T-helper 2 cell (primary cell): ENCODE measurements at regions not wholly inside any gene's neighbourhood (a gene's known extent, or its start where the extent isn't known, plus 50 kb on each side); places are given as distances from the start of the nearest gene placed in this dataset.

Source experiments
- DNase-seq, 5 experiments: peaks; one replicate each; pipeline versions ENCODE4 v3.0.0 to v3.0.0-alpha.2; 2012 to 2022

DNA sequence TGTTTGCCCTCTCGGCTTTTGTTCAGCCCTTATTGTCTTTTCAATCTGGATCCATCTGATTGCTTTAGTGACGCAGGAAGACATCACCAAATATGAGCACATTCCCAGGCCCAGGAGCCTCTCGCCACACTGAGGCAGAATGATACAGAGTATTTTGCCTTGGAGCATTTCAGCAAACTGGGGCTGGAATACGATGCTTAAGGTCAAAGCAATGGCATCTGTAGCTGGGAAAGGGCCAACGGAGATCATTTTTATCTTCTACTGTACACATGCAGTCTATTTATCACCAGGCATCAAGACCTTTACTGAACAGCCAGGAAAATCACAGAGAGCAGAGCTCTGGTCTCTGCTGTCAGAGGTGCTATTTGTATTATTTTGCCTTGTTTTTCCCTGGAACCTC, 655.3 kb downstream of the RNF144B start:
- no peak for DNase-seq

- DNase-seq: no peak
Observed at GRCh38 chr6:19050765-19051164, 663.6 kb downstream of the RNF144B start.

DNA sequence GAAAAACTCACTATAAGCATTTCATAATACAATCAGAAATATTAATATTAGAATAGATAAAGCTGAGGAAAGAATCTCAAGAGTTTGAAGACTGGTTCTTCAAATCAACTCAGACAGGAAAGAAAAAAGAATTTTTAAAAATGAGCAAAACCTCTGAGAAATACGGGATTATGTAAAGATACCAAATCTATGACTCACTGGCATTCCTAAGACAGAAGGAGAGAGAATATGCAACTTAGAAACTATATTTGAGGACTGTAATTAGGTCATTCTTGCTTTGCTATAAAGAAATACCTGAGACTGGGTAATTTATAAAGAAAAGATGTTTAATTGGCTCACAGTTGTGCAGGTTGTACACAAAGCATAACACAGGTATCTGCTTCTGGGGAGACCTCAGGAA, 665.1 kb downstream of the RNF144B start:
- DNase-seq: no peak

DNA sequence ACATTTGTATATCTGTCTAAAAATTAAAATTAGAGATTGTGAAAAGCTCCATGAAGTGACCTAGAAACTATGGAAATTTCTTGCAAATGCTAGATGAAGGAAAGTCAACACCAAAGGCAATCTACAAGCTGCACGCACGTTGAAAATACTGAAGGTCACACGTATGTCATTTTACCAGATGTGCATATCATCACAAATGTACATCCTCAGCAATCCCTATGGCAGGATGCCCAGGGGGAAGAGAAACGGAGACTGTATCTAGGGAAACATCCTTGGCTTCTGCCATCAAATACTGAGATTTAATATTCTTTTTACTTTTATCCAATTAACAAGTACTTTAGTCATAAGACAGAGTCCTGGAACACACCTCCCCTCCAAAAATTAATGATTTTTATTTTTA, 672.0 kb downstream of the RNF144B start:
- DNase-seq: no peak

- no peak for DNase-seq
Observed at GRCh38 chr6:19067165-19067564, 680.0 kb downstream of the RNF144B start.

DNA sequence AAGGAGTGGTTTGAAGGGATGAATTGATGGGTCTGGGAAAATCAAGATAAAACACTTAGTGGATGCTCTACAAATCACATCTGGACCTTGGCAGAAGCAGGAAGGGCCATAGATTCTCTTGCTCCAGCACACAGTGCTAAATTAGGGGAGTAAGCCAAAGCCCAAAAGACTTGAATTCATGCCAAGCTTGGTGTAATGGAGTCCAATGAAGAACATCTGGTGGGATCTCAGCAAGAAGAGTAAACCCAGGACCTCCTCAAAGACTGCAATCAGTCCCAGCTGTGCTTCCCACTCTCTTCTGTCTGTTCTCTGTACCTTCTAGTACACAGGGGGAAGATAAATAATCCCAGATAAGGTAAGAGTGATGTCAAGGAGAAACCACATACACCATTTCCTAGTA, 683.4 kb downstream of the RNF144B start:
- DNase-seq: no peak

- no peak for DNase-seq
Observed at GRCh38 chr6:19083801-19084200, 696.7 kb downstream of the RNF144B start.

GRCh38 chr6:19086480-19086879, 699.3 kb downstream of the RNF144B start:
- no peak for DNase-seq

DNA sequence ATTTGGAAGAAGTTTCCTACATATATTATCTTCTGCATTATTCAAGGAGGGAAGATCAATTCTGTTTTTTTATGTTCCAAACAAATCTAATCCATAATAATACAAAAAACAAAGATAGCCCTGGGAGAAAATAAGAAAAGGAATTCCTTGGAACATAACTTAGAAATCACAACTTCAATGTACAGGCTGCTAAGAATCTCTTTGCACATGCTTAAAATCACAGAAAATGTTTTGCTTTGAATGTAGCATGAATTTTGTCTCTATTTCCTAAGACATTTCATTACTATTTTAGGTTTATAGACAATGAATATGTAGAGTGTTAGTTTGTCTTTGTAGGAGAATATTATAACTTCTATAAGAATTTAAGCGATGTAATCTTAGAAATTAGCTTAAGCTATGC, 700.1 kb downstream of the RNF144B start:
- DNase-seq: no peak

- no peak for DNase-seq
Observed at GRCh38 chr6:19087897-19088296, 700.7 kb downstream of the RNF144B start.

DNA sequence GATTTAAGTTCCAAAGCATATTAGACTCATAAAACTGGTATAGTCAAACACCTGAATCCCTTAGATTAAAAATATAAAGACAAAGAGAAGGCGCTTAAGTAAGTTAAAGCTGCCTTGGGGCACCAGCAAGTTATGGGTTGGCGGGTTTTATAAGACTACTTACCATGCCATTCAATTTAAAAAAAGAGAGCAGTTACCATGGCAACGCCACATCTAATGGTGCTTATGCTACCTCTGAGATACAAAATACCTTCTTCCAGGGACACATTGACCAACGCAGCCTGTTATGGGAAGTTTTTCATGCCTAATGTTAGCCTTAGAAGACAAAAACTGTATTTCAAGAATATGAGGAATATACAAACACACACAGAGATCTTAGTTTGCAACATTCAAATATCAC, 713.6 kb downstream of the RNF144B start:
- no peak for DNase-seq

GRCh38 chr6:19102936-19103335, 715.8 kb downstream of the RNF144B start:
- no peak for DNase-seq

DNA sequence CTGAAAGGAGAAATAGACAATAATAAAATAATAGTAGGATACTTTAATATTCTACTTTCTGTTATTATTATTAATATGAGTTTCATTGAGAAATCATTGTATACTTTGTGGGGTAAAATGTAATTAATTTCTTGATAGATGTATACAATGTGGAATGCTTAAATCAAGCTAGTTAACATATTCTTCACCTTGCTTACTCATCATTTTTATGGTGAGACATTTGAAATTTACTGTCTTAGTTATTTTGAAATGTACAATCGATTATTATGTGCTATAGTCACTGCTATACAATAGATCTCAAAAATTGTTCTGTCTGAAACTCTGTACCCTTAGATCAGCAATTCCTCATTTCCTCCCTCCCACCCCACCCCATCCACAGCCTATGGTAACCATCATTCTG, 720.3 kb downstream of the RNF144B start:
- DNase-seq: no peak

GRCh38 chr6:19121521-19121920, 715.6 kb upstream of the ID4 start:
- DNase-seq: no peak

GRCh38 chr6:19127081-19127480, 710.1 kb upstream of the ID4 start:
- no peak for DNase-seq

DNA sequence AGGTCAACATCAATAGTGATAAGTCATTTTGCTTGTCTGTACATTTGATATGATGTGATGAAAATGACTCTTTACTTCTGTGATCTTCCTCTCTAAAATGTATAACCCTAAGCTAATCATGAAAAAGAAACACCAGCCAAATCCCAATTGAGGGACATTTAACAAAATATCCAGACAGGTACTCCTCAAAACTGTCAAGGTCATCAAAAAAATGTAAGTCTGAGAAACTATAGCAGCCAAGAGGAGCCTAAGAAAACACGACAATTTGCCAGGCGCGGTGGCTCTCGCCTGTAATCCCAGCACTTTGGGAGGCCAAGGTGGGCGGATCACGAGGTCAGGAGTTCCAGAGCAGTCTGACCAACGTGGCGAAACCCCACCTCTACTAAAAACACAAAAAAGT, 708.5 kb upstream of the ID4 start:
- DNase-seq: no peak

DNA sequence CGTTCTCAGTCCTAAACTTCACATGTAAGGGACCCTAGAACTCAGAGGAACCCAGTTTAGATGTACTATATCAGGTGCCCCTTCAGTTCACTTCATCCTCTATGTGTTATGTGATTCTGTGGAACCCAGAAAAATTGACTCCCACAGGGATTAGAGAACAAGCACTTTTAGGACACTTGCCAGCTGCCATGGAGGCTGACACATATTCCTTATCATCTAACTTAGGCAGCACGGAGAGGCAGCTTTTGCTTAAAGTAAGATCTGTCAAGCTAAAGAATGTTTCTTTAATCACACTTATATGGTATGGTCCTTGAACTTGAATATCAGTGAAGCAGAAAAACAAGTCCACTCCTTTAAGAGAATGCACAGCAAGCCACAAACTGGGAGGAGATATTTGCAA, 701.5 kb upstream of the ID4 start:
- DNase-seq: no peak

- no peak for DNase-seq
Observed at GRCh38 chr6:19137505-19137904, 699.7 kb upstream of the ID4 start.

DNA sequence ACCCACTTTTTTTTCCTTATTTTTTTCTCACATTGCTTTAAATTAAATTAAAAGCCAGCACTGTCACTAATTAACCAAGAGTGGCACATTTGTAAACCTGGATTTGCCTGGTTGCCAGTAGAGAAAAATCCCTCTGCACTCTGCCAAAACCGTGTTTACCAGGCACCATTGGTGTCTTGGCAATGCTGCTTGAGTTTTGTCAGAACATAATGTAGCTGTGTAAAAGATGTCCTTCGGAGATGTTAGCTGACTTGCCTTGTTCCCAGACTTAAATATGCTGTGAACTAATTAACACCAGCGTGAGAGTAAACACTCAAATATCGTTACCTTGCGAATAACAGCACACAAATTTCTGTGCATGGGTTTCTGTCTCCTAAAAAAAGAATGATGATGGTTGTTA, 694.9 kb upstream of the ID4 start:
- no peak for DNase-seq

- no peak for DNase-seq
Observed at GRCh38 chr6:19150307-19150706, 686.9 kb upstream of the ID4 start.

- no peak for DNase-seq
Observed at GRCh38 chr6:19153270-19153980, 683.7 kb upstream of the ID4 start.

DNA sequence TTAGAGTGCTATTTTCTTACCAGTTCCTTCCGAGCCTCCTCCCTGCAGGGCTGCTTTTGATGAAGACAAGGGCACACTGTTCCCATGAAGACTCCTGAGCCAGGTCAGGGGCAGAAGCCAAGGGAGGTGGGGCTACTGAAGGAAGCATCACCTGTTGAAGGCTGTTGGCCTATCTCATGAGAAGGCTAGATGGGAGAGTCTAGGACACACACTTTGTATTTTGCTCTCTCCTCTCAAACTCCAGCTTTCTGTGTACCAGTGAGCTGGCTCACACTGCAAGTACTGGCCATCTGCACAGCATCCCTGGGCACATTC, 683.2 kb upstream of the ID4 start:
- no peak for DNase-seq

DNA sequence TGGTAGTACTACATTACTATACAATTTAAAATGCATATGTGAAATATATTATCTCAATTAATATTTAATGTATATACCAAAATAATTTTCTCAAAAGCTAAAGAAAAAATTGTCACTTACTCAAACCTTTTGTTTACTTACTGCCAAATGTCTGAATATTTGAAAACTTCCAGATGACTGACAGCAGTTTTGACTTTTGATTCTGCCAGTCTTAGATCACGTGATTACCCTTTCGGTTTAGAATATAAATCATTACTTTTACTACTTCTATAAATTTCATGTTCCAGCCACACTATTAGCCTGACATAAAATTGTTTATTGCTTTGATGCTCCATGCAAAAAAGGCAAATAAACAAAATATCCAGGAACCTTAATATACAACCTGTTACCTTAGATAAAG, 680.7 kb upstream of the ID4 start:
- DNase-seq: no peak

- DNase-seq: no peak
Observed at GRCh38 chr6:19157486-19157885, 679.7 kb upstream of the ID4 start.

- DNase-seq: no peak
Observed at GRCh38 chr6:19158586-19158985, 678.6 kb upstream of the ID4 start.

GRCh38 chr6:19159089-19159488, 678.1 kb upstream of the ID4 start:
- DNase-seq: no peak
